B cell (primary cell): ENCODE measurements at regions not wholly inside any gene's neighbourhood (a gene's known extent, or its start where the extent isn't known, plus 50 kb on each side); places are given as distances from the start of the nearest gene placed in this dataset.

Experiments
- ATAC-seq: fragments of 200-7000 bp; cut with Tn5 transposase; one replicate; pipeline ENCODE4 v1.10.0; 2021; ENCODE audit warnings: low read depth, mild to moderate bottlenecking, moderate number of reproducible peaks, moderate library complexity
- CTCF ChIA-PET: fragments of 350-600 bp; sonication (Branson Sonifier 250); formaldehyde crosslinking; loops from one replicate; lab custom pipeline; 2021; ENCODE audit warnings: antibody characterized with exemption, inconsistent platforms; lab: Charles Lee
- POLR2A ChIA-PET: fragments of 350-600 bp; sonication (Branson Sonifier 250); formaldehyde crosslinking; loops from one replicate; lab custom pipeline; 2021; ENCODE audit warnings: antibody characterized with exemption; lab: Charles Lee
- DNase-seq: peaks from one replicate; pipeline ENCODE4 v3.0.0; 2013
- H2AFZ ChIP-seq: 2 replicates; pipeline ENCODE4 v1.6.1; 2012; ENCODE audit warnings: mild to moderate bottlenecking, low read depth, low read length; ENCODE audit not compliant: insufficient read depth, poor library complexity, severe bottlenecking
- H3K27ac ChIP-seq, 2 donors: 1 replicate in 1 of 2; 2 replicates in 1 of 2; pipeline ENCODE4 v1.5.1; 2012 to 2013; ENCODE audit warnings: low read length in 2 of 2, mild to moderate bottlenecking in 2 of 2, moderate library complexity in 1 of 2
- H3K27me3 ChIP-seq, 4 experiments: fragments of 200-600 bp in 1 of 4; sonication (generic) in 1 of 4; replicated peaks in 1 of 4; 1 replicate in 2 of 4; 2 replicates in 2 of 4; pipeline versions ENCODE4 v1.6.1 to v1.7.0; 2013 to 2016; ENCODE audit warnings: low read length in 3 of 4, mild to moderate bottlenecking in 2 of 4, mixed read lengths in 1 of 4, moderate library complexity in 1 of 4; ENCODE audit not compliant: insufficient read depth in 4 of 4, control insufficient read depth in 3 of 4; ENCODE audit errors: control extremely low read depth in 1 of 4
- H3K36me3 ChIP-seq, 2 experiments: replicated peaks in 1 of 2; 1 replicate in 1 of 2; 2 replicates in 1 of 2; pipeline versions ENCODE4 v1.6.1 to v1.7.1; 2013; ENCODE audit warnings: low read length in 1 of 2; ENCODE audit not compliant: insufficient read depth in 2 of 2, control insufficient read depth in 1 of 2; ENCODE audit errors: control extremely low read depth in 1 of 2, extremely low read depth in 1 of 2
- H3K4me1 ChIP-seq, 2 donors: fragments of 200-600 bp in 1 of 2; sonication (generic) in 1 of 2; 1 replicate in 1 of 2; 2 replicates in 1 of 2; pipeline versions ENCODE4 v1.5.1 to v1.6.1; 2013 to 2017; ENCODE audit warnings: low read length in 2 of 2; ENCODE audit not compliant: control insufficient read depth in 2 of 2, insufficient read depth in 2 of 2
- H3K4me2 ChIP-seq: replicated peaks from 2 replicates; pipeline ENCODE3; 2012; ENCODE audit warnings: mild to moderate bottlenecking, low read depth, low read length; ENCODE audit not compliant: poor library complexity, severe bottlenecking
- H3K4me3 ChIP-seq, 5 experiments: fragments of 200-600 bp in 1 of 5; sonication (generic) in 1 of 5; 1 replicate in 3 of 5; 2 replicates in 2 of 5; pipeline versions ENCODE4 v1.5.1 to v1.7.0; 2011 to 2016; ENCODE audit warnings: low read length in 4 of 5, mild to moderate bottlenecking in 4 of 5, low read depth in 2 of 5, control low read depth in 1 of 5, moderate library complexity in 1 of 5; ENCODE audit not compliant: insufficient read depth in 1 of 5; ENCODE audit errors: control extremely low read depth in 1 of 5, extremely low read depth in 1 of 5
- H3K79me2 ChIP-seq: fragments of 200-600 bp; sonication (generic); one replicate; pipeline ENCODE4 v1.6.0; 2016; ENCODE audit warnings: low read length; ENCODE audit not compliant: control insufficient read depth, insufficient read depth
- H3K9ac ChIP-seq: fragments of 200-600 bp; sonication (generic); 2 replicates; pipeline ENCODE4 v1.6.1; 2017; ENCODE audit warnings: mild to moderate bottlenecking, low read length, moderate library complexity
- H3K9me3 ChIP-seq, 3 donors: one replicate each; pipeline versions ENCODE4 v1.6.1 to v1.7.1; 2013; ENCODE audit warnings: low read length in 2 of 3; ENCODE audit not compliant: control insufficient read depth in 2 of 3, insufficient read depth in 1 of 3; ENCODE audit errors: control extremely low read depth in 1 of 3
- H4K20me1 ChIP-seq: 2 replicates; pipeline ENCODE4 v1.6.0; 2012; ENCODE audit warnings: mild to moderate bottlenecking, low read length; ENCODE audit not compliant: insufficient read depth, control insufficient read depth, poor library complexity, severe bottlenecking
- H3K27ac Mint-ChIP-seq: one replicate; pipeline ENCODE4 v1.8.0; 2021; ENCODE audit warnings: mixed read lengths
- H3K27me3 Mint-ChIP-seq: one replicate; pipeline ENCODE4 v1.8.0; 2021; ENCODE audit warnings: mixed read lengths
- H3K4me1 Mint-ChIP-seq: one replicate; pipeline ENCODE4 v1.8.0; 2021; ENCODE audit warnings: mixed read lengths
- H3K4me3 Mint-ChIP-seq: one replicate; pipeline ENCODE4 v1.8.0; 2021; ENCODE audit warnings: mixed read lengths
- H3K9me3 Mint-ChIP-seq: one replicate; pipeline ENCODE4 v1.8.0; 2022; ENCODE audit warnings: mixed read lengths; ENCODE audit not compliant: insufficient read depth
- CTCF ChIP-seq: fragments of 200-600 bp; IDR thresholded peaks from one replicate; pipeline ENCODE4 v1.8.0; 2022; ENCODE audit warnings: antibody characterized with exemption, mild to moderate bottlenecking
- EZH2 ChIP-seq: IDR thresholded peaks from 2 replicates; pipeline ENCODE4 v1.6.1; 2012; ENCODE audit warnings: borderline replicate concordance, low read depth, mild to moderate bottlenecking, moderate library complexity, low read length; ENCODE audit not compliant: insufficient read depth, poor library complexity, severe bottlenecking
- WGBS: methylation state at CpG from one replicate; pipeline ENCODE4 v1.1.5; 2013; ENCODE audit warnings: missing lambda C conversion rate; ENCODE audit not compliant: insufficient coverage; 5-methylcytosine and 5-hydroxymethylcytosine counted together
- intact Hi-C: fragments of 100-400 bp; cut with micrococcal nuclease; formaldehyde crosslinking; loops from one replicate; pipeline ENCODE4 v1.10.0; 2022

DNA sequence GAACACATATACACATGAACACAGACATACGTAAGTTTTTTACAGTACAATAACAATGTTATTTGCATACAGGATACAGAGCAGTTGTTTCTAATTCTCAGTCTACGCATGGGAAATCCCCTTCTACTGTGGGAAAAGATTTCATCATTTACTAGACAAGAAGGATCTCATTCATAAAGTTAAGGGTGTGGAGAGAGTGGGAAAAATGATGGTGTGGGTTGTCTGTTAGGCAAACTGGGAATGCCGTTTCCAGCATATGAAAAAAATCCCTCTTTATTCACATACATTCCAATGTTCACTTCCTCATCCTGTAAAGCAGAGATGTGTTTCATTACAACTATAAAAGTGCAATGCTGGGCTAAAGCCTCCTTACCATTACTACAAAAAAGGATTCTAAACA is 120.9 kb downstream of the SINHCAF start:
- Mint-ChIP-seq H3K9me3 (no peaks in the 10 kb centered on the region), H3K27ac (no peak overlapping the region), H3K4me3 (peak overlapping the region; percentile 29), H3K27me3 (peaks cover 18% of the 10 kb centered on the region), H3K4me1 (peaks cover 14% of the 10 kb centered on the region)
- TF ChIP-seq EZH2 (no peak), CTCF (no peak)
- ATAC-seq (peak; percentile 90), DNase-seq (peak; percentile 74)
- Histone ChIP-seq H3K4me3 (no peak overlapping the region), H3K4me1 (peaks cover 7 to 18% of the 10 kb centered on the region in 2 donors), H3K27me3 (peaks cover 0 to 4% (median 2%) of the 10 kb centered on the region in 4 experiments), H2AFZ (no peak overlapping the region), H4K20me1 (no peaks in the 10 kb centered on the region), H3K79me2 (no peaks in the 10 kb centered on the region), H3K36me3 (no peaks in the 10 kb centered on the region), H3K4me2 (peak overlapping the region; percentile 47), H3K27ac (no peak overlapping the region), H3K9ac (no peak overlapping the region), H3K9me3 (no peaks in the 10 kb centered on the region)
- ChIA-PET POLR2A (no interaction called here), CTCF (no interaction called here)
- intact Hi-C loops, result no loop called here
- WGBS, result no CpG with 5 or more reads among the region's 3 CpGs

DNA sequence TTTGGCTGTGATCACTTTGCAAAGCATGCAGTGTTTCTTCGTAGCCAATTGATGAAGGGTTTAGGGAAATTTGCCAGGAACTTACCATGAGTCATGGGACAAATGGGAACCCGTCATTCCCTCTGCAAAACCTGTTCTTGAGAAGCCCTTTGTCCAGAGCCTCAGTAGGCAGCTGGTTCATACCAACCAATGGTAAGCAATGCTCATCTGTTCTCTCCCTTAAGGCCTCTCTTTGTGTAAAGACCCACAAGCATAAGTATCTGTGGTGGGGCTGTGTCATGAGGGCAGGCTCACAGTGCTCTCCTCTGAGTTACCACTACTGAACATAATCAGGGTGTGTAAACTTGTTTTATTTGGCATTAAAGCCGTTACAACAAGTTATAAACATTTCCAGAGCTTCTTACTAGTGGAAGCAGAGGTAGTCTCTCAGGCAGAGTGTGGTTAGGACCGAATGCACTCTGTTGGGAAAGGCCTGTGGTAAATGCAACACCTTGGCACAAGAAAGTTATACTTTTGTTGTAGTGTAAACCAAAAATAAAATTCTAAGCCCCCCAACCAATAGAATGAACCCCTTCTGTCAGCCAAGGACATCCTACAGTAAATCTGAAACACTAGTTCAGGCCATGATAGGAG is 119.8 kb downstream of the SINHCAF start:
- Histone ChIP-seq H3K27ac (no peak overlapping the region), H3K36me3 (no peaks in the 10 kb centered on the region), H3K27me3 (peaks cover 0 to 4% (median 2%) of the 10 kb centered on the region in 4 experiments), H3K4me3 (no peak overlapping the region), H3K4me1 (peaks cover 7 to 18% of the 10 kb centered on the region in 2 donors), H2AFZ (no peak overlapping the region), H3K9ac (no peak overlapping the region), H4K20me1 (no peaks in the 10 kb centered on the region), H3K9me3 (no peaks in the 10 kb centered on the region), H3K79me2 (no peaks in the 10 kb centered on the region), H3K4me2 (no peak overlapping the region)
- peaks cover 14% of the 10 kb centered on the region for H3K4me1 Mint-ChIP-seq
- no peaks in the 10 kb centered on the region for H3K9me3 Mint-ChIP-seq
- intact Hi-C loops, result no loop called here
- WGBS, result 100% methylated on average over 2 of the region's 4 CpGs
- H3K4me3 Mint-ChIP-seq, result no peak overlapping the region
- no peak overlapping the region for H3K27ac Mint-ChIP-seq
- peaks cover 18% of the 10 kb centered on the region for H3K27me3 Mint-ChIP-seq
- TF ChIP-seq CTCF (no peak), EZH2 (no peak)
- no peak for DNase-seq
- ChIA-PET CTCF (no interaction called here), POLR2A (no interaction called here)
- ATAC-seq, result no peak
